OCI-LY1 (cell line): ENCODE measurements at regions not wholly inside any gene's neighbourhood (a gene's known extent, or its start where the extent isn't known, plus 50 kb on each side); places are given as distances from the start of the nearest gene placed in this dataset.

Experiments used
- EZH2 ChIP-seq: fragments of 200-600 bp; sonication (generic), shearing (Covaris generic); IDR thresholded peaks from 2 replicates; pipeline ENCODE4 v1.8.0; 2017; ENCODE audit warnings: borderline replicate concordance, mixed run types, mild to moderate bottlenecking, antibody characterized with exemption, low read length, moderate library complexity, mixed read lengths
- TF ChIP-seq, protein P1 (sequence below): fragments of 200-600 bp; sonication (generic), shearing (Covaris generic); IDR thresholded peaks from 2 replicates; pipeline ENCODE4 v1.5.1; 2017; ENCODE audit warnings: mild to moderate bottlenecking, antibody characterized with exemption, low read length, moderate library complexity, mixed read lengths

DNA sequence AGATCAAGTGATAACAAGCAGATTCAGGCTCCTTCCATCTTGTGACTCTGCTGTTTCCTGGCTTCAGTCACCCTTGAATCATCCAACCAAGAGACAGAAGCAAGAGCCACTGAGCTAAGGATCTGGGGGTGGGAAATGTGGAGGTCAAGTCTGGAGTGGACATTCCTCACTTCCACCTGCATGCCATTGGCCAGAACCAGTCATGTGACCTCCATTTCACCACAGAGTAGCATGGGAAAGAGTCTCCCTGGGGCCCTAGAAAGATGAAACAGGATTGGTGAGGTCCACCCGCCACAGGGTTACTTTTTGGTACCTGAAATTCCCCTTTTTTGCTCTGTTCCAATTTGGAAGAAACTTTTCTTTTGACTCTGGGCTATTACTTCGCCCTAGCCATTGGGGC is 1006.0 kb upstream of the EEF2KMT start:
- TF ChIP-seq, protein P1, sequence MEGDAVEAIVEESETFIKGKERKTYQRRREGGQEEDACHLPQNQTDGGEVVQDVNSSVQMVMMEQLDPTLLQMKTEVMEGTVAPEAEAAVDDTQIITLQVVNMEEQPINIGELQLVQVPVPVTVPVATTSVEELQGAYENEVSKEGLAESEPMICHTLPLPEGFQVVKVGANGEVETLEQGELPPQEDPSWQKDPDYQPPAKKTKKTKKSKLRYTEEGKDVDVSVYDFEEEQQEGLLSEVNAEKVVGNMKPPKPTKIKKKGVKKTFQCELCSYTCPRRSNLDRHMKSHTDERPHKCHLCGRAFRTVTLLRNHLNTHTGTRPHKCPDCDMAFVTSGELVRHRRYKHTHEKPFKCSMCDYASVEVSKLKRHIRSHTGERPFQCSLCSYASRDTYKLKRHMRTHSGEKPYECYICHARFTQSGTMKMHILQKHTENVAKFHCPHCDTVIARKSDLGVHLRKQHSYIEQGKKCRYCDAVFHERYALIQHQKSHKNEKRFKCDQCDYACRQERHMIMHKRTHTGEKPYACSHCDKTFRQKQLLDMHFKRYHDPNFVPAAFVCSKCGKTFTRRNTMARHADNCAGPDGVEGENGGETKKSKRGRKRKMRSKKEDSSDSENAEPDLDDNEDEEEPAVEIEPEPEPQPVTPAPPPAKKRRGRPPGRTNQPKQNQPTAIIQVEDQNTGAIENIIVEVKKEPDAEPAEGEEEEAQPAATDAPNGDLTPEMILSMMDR: no peak
- TF ChIP-seq EZH2: no peak
